Neuronal stem cell (in vitro differentiated cells): ENCODE measurements at regions not wholly inside any gene's neighbourhood (a gene's known extent, or its start where the extent isn't known, plus 50 kb on each side); places are given as distances from the start of the nearest gene placed in this dataset.

Experiments
- DNase-seq: peaks from one replicate; pipeline ENCODE4 v3.0.0-alpha.2; 2013; ENCODE audit warnings: low spot score
- H2AFZ ChIP-seq: one replicate; pipeline ENCODE4 v1.6.1; 2013; ENCODE audit warnings: mild to moderate bottlenecking, low read length, inconsistent platforms
- H2AK5ac ChIP-seq: 2 replicates; pipeline ENCODE4 v1.6.1; 2013; ENCODE audit warnings: low read depth, mild to moderate bottlenecking, inconsistent platforms, low read length, moderate library complexity, mixed read lengths
- H2BK120ac ChIP-seq: 2 replicates; pipeline ENCODE4 v1.6.1; 2013; ENCODE audit warnings: low read depth, mild to moderate bottlenecking, inconsistent platforms, low read length, moderate library complexity, mixed read lengths
- H2BK12ac ChIP-seq: one replicate; pipeline ENCODE4 v1.6.1; 2013; ENCODE audit warnings: low read length, inconsistent platforms
- H2BK15ac ChIP-seq: 2 replicates; pipeline ENCODE4 v1.6.1; 2013; ENCODE audit warnings: mild to moderate bottlenecking, low read length, inconsistent platforms, mixed read lengths
- H2BK5ac ChIP-seq: one replicate; pipeline ENCODE4 v1.6.1; 2013; ENCODE audit warnings: inconsistent platforms, mild to moderate bottlenecking, low read length, moderate library complexity
- H3K14ac ChIP-seq: one replicate; pipeline ENCODE4 v1.6.1; 2013; ENCODE audit warnings: low read length, inconsistent platforms
- H3K18ac ChIP-seq: 2 replicates; pipeline ENCODE4 v1.6.1; 2013; ENCODE audit warnings: low read length, inconsistent platforms
- H3K23ac ChIP-seq: 2 replicates; pipeline ENCODE4 v1.6.1; 2013; ENCODE audit warnings: low read depth, mild to moderate bottlenecking, mixed read lengths, low read length, inconsistent platforms; ENCODE audit not compliant: poor library complexity
- H3K27ac ChIP-seq: replicated peaks from 3 replicates; pipeline ENCODE4 v1.5.1; 2013; ENCODE audit warnings: low read length, inconsistent platforms
- H3K27me3 ChIP-seq, 3 experiments: 2 replicates each; pipeline ENCODE4 v1.6.1; 2013; ENCODE audit warnings: low read length in 3 of 3, mild to moderate bottlenecking in 2 of 3, inconsistent platforms in 1 of 3, low read depth in 1 of 3, mixed read lengths in 1 of 3, moderate library complexity in 1 of 3; ENCODE audit not compliant: control insufficient read depth in 3 of 3, insufficient read depth in 3 of 3
- H3K36me3 ChIP-seq, 2 donors: replicated peaks in 1 of 2; 2 replicates each; pipeline ENCODE4 v1.6.1; 2013; ENCODE audit warnings: low read length in 2 of 2; ENCODE audit not compliant: control insufficient read depth in 2 of 2, insufficient read depth in 2 of 2
- H3K4ac ChIP-seq: 2 replicates; pipeline ENCODE4 v1.6.1; 2013; ENCODE audit warnings: inconsistent platforms, mild to moderate bottlenecking, low read length, moderate library complexity
- H3K4me1 ChIP-seq, 2 donors: 1 replicate in 1 of 2; 2 replicates in 1 of 2; pipeline ENCODE4 v1.6.1; 2013; ENCODE audit warnings: low read length in 2 of 2, low read depth in 1 of 2; ENCODE audit not compliant: control insufficient read depth in 2 of 2, insufficient read depth in 1 of 2
- H3K4me2 ChIP-seq: one replicate; pipeline ENCODE4 v1.6.1; 2013; ENCODE audit warnings: mild to moderate bottlenecking, low read length, inconsistent platforms; ENCODE audit not compliant: insufficient read depth, poor library complexity, severe bottlenecking
- H3K4me3 ChIP-seq, 2 donors: 2 replicates each; pipeline ENCODE4 v1.5.1; 2013; ENCODE audit warnings: low read length in 2 of 2, mild to moderate bottlenecking in 2 of 2, inconsistent platforms in 1 of 2, moderate library complexity in 1 of 2
- H3K79me1 ChIP-seq: one replicate; pipeline ENCODE4 v1.6.1; 2013; ENCODE audit warnings: low read depth, mild to moderate bottlenecking, inconsistent platforms, low read length, moderate library complexity
- H3K9ac ChIP-seq: one replicate; pipeline ENCODE4 v1.6.1; 2013; ENCODE audit warnings: mild to moderate bottlenecking, low read depth, low read length, inconsistent platforms; ENCODE audit not compliant: poor library complexity
- H3K9me3 ChIP-seq, 2 donors: replicated peaks in 1 of 2; 2 replicates each; pipeline versions ENCODE3 to v1.6.1; 2013; ENCODE audit warnings: low read length in 2 of 2, mild to moderate bottlenecking in 2 of 2, inconsistent platforms in 1 of 2, low read depth in 1 of 2, mixed read lengths in 1 of 2, moderate library complexity in 1 of 2; ENCODE audit not compliant: control insufficient read depth in 2 of 2, insufficient read depth in 1 of 2
- H4K8ac ChIP-seq: one replicate; pipeline ENCODE4 v1.6.1; 2013; ENCODE audit warnings: low read depth, mild to moderate bottlenecking, inconsistent platforms, low read length, moderate library complexity
- H4K91ac ChIP-seq: one replicate; pipeline ENCODE4 v1.6.1; 2013; ENCODE audit warnings: low read length, low read depth, mild to moderate bottlenecking, inconsistent platforms; ENCODE audit not compliant: poor library complexity
- WGBS, 2 donors: extraction: QIAGEN DNeasy Blood & Tissue Kit; methylation state at CpG; one replicate each; pipeline ENCODE4 v1.1.7; 2013; ENCODE audit warnings: missing lambda C conversion rate in 2 of 2, mixed read lengths in 1 of 2; ENCODE audit not compliant: insufficient read length in 2 of 2, insufficient replicate concordance in 1 of 2; ENCODE audit errors: extremely low coverage in 2 of 2; 5-methylcytosine and 5-hydroxymethylcytosine counted together

GRCh38 chr3:61352306-61352705 is 101.1 kb upstream of the FHIT start:
- no peak overlapping the region for H2BK15ac ChIP-seq
- H3K27me3 ChIP-seq, result no peaks in the 10 kb centered on the region
- no peaks in the 10 kb centered on the region for H3K9me3 ChIP-seq
- no peaks in the 10 kb centered on the region for H3K79me1 ChIP-seq
- H2AK5ac ChIP-seq, result no peak overlapping the region
- no peak overlapping the region for H2AFZ ChIP-seq
- H4K91ac ChIP-seq, result no peak overlapping the region
- H3K23ac ChIP-seq, result no peak overlapping the region
- DNase-seq, result no peak
- H3K4me2 ChIP-seq, result no peak overlapping the region
- no peak overlapping the region for H2BK5ac ChIP-seq
- H4K8ac ChIP-seq, result no peak overlapping the region
- H3K4ac ChIP-seq, result no peak overlapping the region
- no peak overlapping the region for H2BK12ac ChIP-seq
- WGBS, 2 donors, result no CpG with 5 or more reads among the region's 1 CpG
- no peak overlapping the region for H2BK120ac ChIP-seq
- no peak overlapping the region for H3K4me3 ChIP-seq
- no peak overlapping the region for H3K14ac ChIP-seq
- no peaks in the 10 kb centered on the region for H3K4me1 ChIP-seq
- no peak overlapping the region for H3K27ac ChIP-seq
- H3K36me3 ChIP-seq, result no peaks in the 10 kb centered on the region
- H3K18ac ChIP-seq, result no peak overlapping the region
- H3K9ac ChIP-seq, result no peak overlapping the region

DNA sequence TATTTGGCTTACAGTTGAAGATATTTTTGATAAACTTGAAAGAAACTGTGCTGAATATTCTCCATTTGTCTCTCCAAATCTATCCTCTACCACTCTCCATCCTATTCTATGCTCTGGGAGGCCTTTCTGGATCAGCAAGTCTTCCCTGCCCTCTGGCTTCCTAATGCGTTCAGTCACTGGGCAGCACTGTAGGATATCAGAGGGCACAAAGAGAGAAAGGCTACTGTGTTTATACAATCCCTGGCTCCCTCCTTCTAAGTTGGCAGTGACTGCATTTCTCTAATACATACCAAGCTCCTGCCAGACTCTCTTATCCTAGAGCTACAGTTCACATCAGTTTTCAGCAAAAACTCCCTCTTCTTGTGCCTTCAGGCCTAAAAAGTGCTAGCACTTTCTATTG is 102.1 kb upstream of the FHIT start:
- no peaks in the 10 kb centered on the region for H3K79me1 ChIP-seq
- H2AK5ac ChIP-seq, result no peak overlapping the region
- no peak overlapping the region for H2BK12ac ChIP-seq
- no peaks in the 10 kb centered on the region for H3K36me3 ChIP-seq
- no peak overlapping the region for H3K18ac ChIP-seq
- no peak overlapping the region for H2BK120ac ChIP-seq
- no peak for DNase-seq
- no peak overlapping the region for H3K9ac ChIP-seq
- no peaks in the 10 kb centered on the region for H3K9me3 ChIP-seq
- WGBS, 2 donors, result no CpG with 5 or more reads among the region's 1 CpG
- no peak overlapping the region for H4K8ac ChIP-seq
- H3K4me1 ChIP-seq, result no peaks in the 10 kb centered on the region
- H3K23ac ChIP-seq, result no peak overlapping the region
- no peak overlapping the region for H3K4ac ChIP-seq
- H2BK5ac ChIP-seq, result no peak overlapping the region
- no peaks in the 10 kb centered on the region for H3K27me3 ChIP-seq
- no peak overlapping the region for H4K91ac ChIP-seq
- no peak overlapping the region for H3K4me3 ChIP-seq
- no peak overlapping the region for H2AFZ ChIP-seq
- no peak overlapping the region for H3K14ac ChIP-seq
- H2BK15ac ChIP-seq, result no peak overlapping the region
- H3K4me2 ChIP-seq, result no peak overlapping the region
- no peak overlapping the region for H3K27ac ChIP-seq

DNA sequence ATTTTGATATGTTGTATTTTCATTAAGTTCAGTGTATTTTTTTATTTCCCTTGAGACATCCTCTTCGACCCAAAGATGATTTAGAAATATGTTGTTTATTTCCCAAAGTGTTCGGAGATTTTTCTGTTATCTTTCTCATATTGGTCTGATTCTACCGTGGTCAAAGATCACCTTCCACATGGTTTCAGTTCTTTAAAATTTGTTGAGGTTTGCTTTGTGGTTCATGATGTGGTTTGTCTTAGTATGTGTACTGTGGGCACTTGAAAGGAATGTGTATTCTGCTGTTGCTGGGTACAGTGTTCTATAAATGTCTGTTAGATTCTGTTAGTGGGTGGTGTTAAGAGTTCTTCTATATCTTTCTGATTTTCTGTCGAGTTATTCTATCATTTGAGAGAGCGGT is 103.4 kb upstream of the FHIT start:
- Histone ChIP-seq H3K4me2 (no peak overlapping the region), H3K23ac (no peak overlapping the region), H3K27ac (no peak overlapping the region), H3K18ac (no peak overlapping the region), H2BK5ac (no peak overlapping the region), H3K4me3 (no peak overlapping the region), H2AK5ac (no peak overlapping the region), H3K4ac (no peak overlapping the region), H3K79me1 (no peaks in the 10 kb centered on the region), H3K4me1 (no peaks in the 10 kb centered on the region), H2AFZ (no peak overlapping the region), H3K27me3 (no peaks in the 10 kb centered on the region), H2BK12ac (no peak overlapping the region), H4K8ac (no peak overlapping the region), H3K9me3 (no peaks in the 10 kb centered on the region), H2BK15ac (no peak overlapping the region), H3K14ac (no peak overlapping the region), H2BK120ac (no peak overlapping the region), H3K36me3 (no peaks in the 10 kb centered on the region), H3K9ac (no peak overlapping the region), H4K91ac (no peak overlapping the region)
- no peak for DNase-seq
- no CpG with 5 or more reads among the region's 5 CpGs for WGBS, 2 donors

DNA sequence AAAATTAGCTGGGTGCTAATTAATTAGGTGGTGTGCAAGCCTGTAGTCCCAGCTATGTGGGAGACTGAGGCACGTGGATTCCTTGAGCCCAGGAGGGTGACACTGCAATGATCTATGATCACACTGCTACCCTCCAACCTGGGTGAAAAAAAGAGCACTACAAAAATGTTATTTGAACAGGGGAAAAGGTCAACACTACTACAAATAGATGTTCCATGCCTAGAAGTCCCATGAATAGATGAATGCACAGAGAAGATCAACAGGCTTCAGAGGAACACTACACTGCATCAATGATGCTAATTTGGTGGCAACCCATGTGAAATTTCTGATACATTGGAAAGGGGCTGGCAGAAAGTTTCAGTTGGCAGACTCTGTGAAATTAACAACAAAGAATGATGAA is 105.4 kb upstream of the FHIT start:
- Histone ChIP-seq H3K4me3 (no peak overlapping the region), H4K8ac (no peak overlapping the region), H2BK15ac (no peak overlapping the region), H3K9me3 (no peaks in the 10 kb centered on the region), H2BK12ac (no peak overlapping the region), H3K36me3 (no peaks in the 10 kb centered on the region), H3K14ac (no peak overlapping the region), H2BK5ac (no peak overlapping the region), H3K79me1 (no peaks in the 10 kb centered on the region), H2BK120ac (no peak overlapping the region), H4K91ac (no peak overlapping the region), H3K27me3 (no peaks in the 10 kb centered on the region), H3K9ac (no peak overlapping the region), H3K4me1 (no peaks in the 10 kb centered on the region), H3K27ac (no peak overlapping the region), H3K4me2 (no peak overlapping the region), H2AK5ac (no peak overlapping the region), H2AFZ (no peak overlapping the region), H3K23ac (no peak overlapping the region), H3K4ac (no peak overlapping the region), H3K18ac (no peak overlapping the region)
- WGBS, 2 donors, result no CpG with 5 or more reads among the region's 1 CpG
- DNase-seq, result no peak
